Fibroblast of peridontal ligament (primary cell): ENCODE measurements at regions not wholly inside any gene's neighbourhood (a gene's known extent, or its start where the extent isn't known, plus 50 kb on each side); places are given as distances from the start of the nearest gene placed in this dataset.
A peak's percentile ranks its signal among the peaks of the same experiment; 100 is the strongest.

Experiments
- DNase-seq: peaks from one replicate; pipeline ENCODE4 v3.0.0-alpha.2; 2010; ENCODE audit errors: extremely low read depth

DNA sequence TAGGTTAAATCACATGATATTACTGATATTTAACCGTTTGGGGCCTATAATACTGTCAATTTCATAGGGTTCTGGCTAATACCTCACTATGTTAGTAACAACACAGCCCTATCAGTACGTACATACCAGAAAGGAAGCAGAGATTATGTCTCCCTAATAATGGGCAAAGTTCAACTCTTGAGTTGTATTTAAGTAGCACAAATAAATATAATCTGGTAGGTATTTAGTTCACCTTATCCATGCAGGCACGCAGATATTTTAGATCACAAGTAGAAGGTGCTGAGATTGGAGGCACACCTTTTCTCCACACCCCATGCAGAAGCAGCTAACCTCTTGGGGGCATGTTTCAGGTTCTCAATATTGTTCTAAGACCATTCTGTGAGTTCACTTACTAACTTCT, 118.9 kb downstream of the IRS1 start:
- no peak for DNase-seq

DNA sequence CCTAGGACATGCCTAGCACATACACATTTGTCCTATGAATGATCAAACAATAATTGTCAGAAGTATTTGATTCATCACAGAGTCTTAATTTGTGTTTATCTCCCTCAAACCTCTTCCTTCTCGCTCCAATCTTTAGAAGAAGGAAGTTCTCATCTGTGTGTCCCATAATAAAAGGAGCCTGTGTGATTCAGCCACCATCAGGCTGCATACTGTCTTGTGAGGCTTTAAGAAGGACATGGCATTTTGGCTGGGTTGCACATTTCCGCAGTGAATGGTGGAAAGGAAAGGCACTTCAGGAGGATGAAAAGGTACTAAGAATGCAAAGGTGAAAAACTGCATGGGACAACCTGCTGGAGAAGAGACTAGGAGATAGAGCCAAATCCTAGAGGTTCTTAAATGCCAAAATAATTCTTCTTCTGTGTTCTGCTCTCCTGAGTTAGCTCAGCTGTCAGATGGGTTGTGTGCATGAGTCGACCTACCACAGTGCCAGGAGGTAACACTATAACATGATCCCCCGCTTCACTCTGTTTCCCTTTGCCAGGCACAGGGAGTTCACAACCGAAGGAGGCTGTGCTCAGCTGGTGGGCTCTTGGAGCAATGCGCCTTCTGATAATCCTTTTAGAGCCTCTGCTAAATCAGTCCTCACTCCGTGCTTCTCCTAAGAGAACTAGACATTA, 120.1 kb downstream of the IRS1 start:
- DNase-seq, result no peak

DNA sequence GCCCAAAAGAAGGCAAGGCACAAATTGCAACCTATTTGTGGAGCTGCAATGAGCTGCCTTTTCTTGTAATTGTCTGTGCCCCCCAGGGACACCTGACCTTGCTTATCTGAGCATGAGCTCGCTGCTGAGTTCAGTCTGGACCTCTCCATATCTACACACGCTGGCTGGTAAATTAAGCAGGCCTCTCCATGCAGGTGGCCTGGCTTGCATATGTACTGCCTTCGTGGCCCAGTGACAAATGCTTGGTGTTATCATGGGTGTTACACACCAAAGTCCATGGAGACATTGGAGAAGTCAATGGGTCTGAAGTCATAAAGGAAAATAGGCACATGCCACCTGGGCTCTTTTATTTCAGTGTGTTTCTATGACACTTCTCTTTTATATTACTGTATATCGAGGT, 121.2 kb downstream of the IRS1 start:
- DNase-seq, result no peak

DNA sequence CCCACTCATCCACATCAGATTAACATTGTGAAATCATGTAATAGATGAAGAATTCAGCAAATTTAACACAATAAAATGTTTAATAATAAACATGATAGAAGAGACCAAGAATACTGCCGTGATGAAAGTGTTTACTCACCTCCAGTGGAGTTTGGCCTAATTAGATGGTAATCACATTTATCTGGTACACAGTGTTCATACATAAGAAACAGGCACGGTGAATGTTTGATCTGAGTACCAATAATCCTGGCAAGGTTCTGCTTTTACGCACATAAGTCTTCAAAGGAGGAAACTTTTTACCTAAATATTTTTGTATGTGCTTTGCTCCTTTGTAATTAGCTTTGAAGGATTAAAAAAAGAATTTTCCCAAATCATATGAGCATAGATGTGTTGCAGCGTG, 122.5 kb downstream of the IRS1 start:
- DNase-seq, result no peak

DNA sequence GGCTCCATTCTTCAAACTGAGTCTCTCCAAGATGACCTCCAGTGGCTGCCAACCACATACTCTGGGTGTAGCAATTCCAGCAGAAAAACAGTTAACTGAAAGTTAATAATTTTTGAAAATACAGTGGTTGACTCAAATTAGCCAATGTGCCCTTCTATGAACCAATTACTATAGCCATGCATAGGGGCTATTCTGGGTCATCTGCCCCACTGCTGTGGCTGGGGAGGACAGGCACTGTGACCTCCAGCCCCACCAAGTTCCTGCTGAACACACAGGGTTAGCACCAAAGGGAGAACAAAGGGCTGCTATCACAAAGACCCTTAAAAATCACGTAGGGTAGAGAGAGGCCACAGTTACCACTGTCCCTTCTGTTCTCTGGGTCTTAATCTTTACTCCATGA, 123.0 kb downstream of the IRS1 start:
- DNase-seq, result no peak

- no peak for DNase-seq
Measured at GRCh38 chr2:226674123-226674522, 125.5 kb downstream of the IRS1 start.

GRCh38 chr2:226673314-226673723, 126.3 kb downstream of the IRS1 start:
- DNase-seq, result peak; percentile 87

GRCh38 chr2:226671141-226671676, 128.4 kb downstream of the IRS1 start:
- DNase-seq, result no peak

DNA sequence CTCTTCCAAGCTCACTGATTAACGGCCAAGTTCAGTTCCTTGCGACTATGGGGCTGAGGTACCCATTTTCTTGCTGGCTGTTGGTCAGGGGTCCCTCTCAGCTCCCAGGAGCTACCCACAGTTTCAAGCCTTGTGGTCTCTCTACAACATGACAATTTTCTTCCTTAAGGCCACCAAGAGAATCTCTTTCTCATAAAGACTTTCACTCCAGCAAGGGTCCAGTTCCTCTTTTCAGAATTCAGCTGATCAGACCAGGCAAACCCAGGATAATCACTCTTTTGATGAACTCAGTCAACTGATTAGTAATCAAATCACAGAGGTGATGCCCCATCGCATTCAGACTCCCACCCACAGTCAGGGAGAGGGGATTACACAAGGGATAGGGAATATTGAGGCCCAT, 129.7 kb downstream of the IRS1 start:
- no peak for DNase-seq

GRCh38 chr2:226669249-226669648, 130.4 kb downstream of the IRS1 start:
- DNase-seq, result peak; percentile 64

GRCh38 chr2:226667736-226668135, 131.9 kb downstream of the IRS1 start:
- no peak for DNase-seq

- peak; percentile 62 for DNase-seq
Measured at GRCh38 chr2:226665306-226665831, 134.3 kb downstream of the IRS1 start.

DNA sequence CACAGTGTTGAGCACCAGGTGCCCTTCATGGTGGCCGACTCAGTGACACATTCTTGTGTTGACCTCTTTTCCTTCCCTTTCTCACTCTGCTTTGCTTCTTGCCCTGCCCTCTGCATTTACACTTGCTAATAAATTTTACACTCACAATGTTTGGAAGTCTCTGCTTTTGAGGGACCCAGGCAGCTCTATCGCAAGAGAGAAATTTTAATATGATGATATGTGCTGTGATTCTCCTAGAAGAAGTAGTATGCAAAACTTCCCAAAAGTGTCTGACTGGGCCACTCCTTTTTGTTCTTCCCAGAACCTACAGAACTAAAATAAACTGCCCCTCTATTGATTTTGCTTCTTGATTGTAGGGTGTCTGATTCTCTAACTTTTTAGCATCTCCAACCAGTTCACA, 135.0 kb downstream of the IRS1 start:
- DNase-seq, result no peak

GRCh38 chr2:226664140-226664539, 135.5 kb downstream of the IRS1 start:
- DNase-seq, result no peak

GRCh38 chr2:226661789-226662545, 137.7 kb downstream of the IRS1 start:
- peak; percentile 74 for DNase-seq

DNA sequence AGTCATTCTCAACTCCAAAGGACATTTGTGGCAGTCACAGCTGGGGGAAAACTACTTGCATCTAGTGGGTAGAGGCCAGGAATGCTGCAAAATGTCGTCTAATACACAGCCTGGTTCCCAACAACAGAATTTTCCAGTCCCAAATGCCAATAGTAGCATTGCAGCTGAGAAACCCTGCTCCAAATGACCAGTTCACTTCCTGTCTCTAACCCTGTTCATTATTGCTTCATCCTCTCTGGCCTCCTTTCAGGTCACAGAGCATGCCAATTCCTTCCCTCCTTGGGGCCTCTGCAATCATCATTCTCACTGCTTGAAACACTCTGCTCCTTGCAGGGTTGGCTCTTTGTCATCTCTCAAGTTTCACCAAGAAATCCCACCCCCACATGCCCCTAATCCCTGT, 139.1 kb downstream of the IRS1 start:
- peak; percentile 97 for DNase-seq

GRCh38 chr2:226660124-226660523, 139.5 kb downstream of the IRS1 start:
- DNase-seq, result no peak

DNA sequence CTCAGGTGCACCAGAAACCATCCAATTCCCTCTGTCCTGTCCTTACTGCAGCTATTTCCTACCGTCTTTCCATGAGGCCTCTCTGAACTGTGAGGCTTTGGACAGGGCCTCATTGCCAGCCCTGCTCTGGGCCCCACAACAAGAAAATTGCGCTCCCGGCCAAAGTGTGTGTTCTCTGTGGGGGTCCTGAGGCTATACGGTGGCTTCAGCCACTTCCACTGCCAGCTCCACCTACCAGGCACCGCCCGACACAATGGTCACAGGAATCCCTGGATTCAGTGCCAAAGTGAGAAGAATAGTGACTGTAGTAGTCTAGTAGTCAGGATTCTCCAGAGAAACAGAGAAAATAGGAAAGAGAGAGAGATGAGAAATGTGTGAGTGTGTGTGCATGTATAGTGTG, 140.2 kb downstream of the IRS1 start:
- no peak for DNase-seq

GRCh38 chr2:226658555-226658954, 141.1 kb downstream of the IRS1 start:
- DNase-seq, result no peak

- DNase-seq, result no peak
Measured at GRCh38 chr2:226657340-226658053, 142.1 kb downstream of the IRS1 start.

GRCh38 chr2:226656367-226656766, 143.3 kb downstream of the IRS1 start:
- DNase-seq, result peak; percentile 59

DNA sequence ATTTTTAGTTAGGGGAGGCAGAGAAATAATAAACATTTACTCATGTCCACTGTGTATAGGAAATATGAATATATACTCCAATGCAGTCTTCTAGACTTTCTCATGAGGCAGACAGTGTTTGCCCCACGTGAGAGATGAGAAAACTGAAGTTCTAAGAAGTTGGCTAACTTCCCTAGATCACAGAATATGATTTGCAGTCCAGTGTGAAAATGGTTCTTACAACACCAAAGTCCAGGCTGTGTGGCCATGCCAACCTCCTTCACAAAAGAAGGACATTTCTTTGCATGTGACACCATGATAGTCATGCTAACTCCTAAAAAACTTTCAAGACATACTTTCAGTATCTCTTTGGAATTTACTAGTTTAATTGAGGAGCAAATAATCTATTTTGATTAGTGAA, 143.7 kb downstream of the IRS1 start:
- peak; percentile 82 for DNase-seq
